ENCODE measurements at regions not wholly inside any gene's neighbourhood (a gene's known extent, or its start where the extent isn't known, plus 50 kb on each side); places are given as distances from the start of the nearest gene placed in this dataset.

GRCh38 chr5:118776755-118777154, 211.6 kb downstream of the DTWD2 start:
- no peak for TF ChIP-seq LEF1 (IDR thresholded peaks at IDR 0.05; ENCODE audit: borderline replicate concordance)
- no peak for TF ChIP-seq PKNOX1 (IDR thresholded peaks at IDR 0.05)
- no peak for TF ChIP-seq SP1 (IDR thresholded peaks at IDR 0.05)
- no peak for TF ChIP-seq FOXA1 (IDR thresholded peaks at IDR 0.05)
- TF ChIP-seq BHLHE40 (IDR thresholded peaks at IDR 0.05; ENCODE audit: borderline replicate concordance): no peak
- no peak for TF ChIP-seq ZNF384 (IDR thresholded peaks at IDR 0.05)
- no peak for TF ChIP-seq SUZ12 (IDR thresholded peaks at IDR 0.05)

Measured in HEK293T (cell line).